Tibial nerve (tissue), 4 donors: ENCODE measurements at regions not wholly inside any gene's neighbourhood (a gene's known extent, or its start where the extent isn't known, plus 50 kb on each side); places are given as distances from the start of the nearest gene placed in this dataset.

ENCODE experiments used
- DNase-seq, 2 donors: peaks; one replicate each; pipeline ENCODE4 v3.0.0-alpha.2; 2019; ENCODE audit warnings: low spot score in 2 of 2
- H3K27ac ChIP-seq, 4 donors: fragments of 200-600 bp; sonication (generic) in 3 of 4; one replicate each; pipeline ENCODE4 v1.5.1; 2017 to 2019; ENCODE audit warnings: mild to moderate bottlenecking in 1 of 4
- H3K27me3 ChIP-seq, 2 donors: fragments of 200-600 bp; sonication (generic) in 1 of 2; one replicate each; pipeline versions ENCODE4 v1.5.1 to v1.6.0; 2017 to 2019
- H3K36me3 ChIP-seq, 3 donors: fragments of 200-600 bp; sonication (generic); one replicate each; pipeline ENCODE4 v1.5.1; 2018 to 2019
- H3K4me1 ChIP-seq, 4 donors: fragments of 200-600 bp; sonication (generic) in 3 of 4; one replicate each; pipeline ENCODE4 v1.5.1; 2017 to 2019
- H3K4me3 ChIP-seq, 4 donors: fragments of 200-600 bp; sonication (generic) in 3 of 4; one replicate each; pipeline ENCODE4 v1.5.1; 2017 to 2019; ENCODE audit warnings: mild to moderate bottlenecking in 1 of 4, moderate library complexity in 1 of 4
- H3K9me3 ChIP-seq, 4 donors: fragments of 200-600 bp; sonication (generic) in 3 of 4; one replicate each; pipeline ENCODE4 v1.5.1; 2017 to 2019
- EP300 ChIP-seq, 2 donors: sonication (generic); formaldehyde crosslinking; IDR thresholded peaks; one replicate each; pipeline ENCODE4 v1.6.1; 2017; ENCODE audit warnings: antibody characterized with exemption in 2 of 2, mild to moderate bottlenecking in 1 of 2
- POLR2A ChIP-seq, 2 donors: fragments of 450-650 bp; IDR thresholded peaks; one replicate each; pipeline ENCODE4 v1.6.1; 2017; ENCODE audit warnings: antibody characterized with exemption in 2 of 2, mild to moderate bottlenecking in 2 of 2, moderate library complexity in 2 of 2
- WGBS, 2 donors: methylation state at CpG; one replicate each; pipeline ENCODE4 v1.1.5; 2018; 5-methylcytosine and 5-hydroxymethylcytosine counted together
- TF ChIP-seq, protein P1 (sequence below), 5 experiments: fragments of 200-600 bp in 3 of 5; fragments of 450-650 bp in 2 of 5; sonication (generic) in 3 of 5; IDR thresholded peaks; one replicate each; pipeline ENCODE4 v1.5.1; 2016 to 2019; ENCODE audit warnings: antibody characterized with exemption in 5 of 5, mild to moderate bottlenecking in 3 of 5, moderate library complexity in 2 of 5

GRCh38 chr2:183811281-183811680, 687.0 kb downstream of the NUP35 start:
- Histone ChIP-seq H3K27me3 (no peaks in the 10 kb centered on the region), H3K4me3 (no peak overlapping the region), H3K27ac (no peak overlapping the region), H3K4me1 (no peaks in the 10 kb centered on the region), H3K9me3 (no peaks in the 10 kb centered on the region), H3K36me3 (no peaks in the 10 kb centered on the region)
- WGBS, 2 donors, result 91 to 95% methylated on average over 1 of the region's 1 CpG
- DNase-seq, result no peak
- no peak for TF ChIP-seq POLR2A (IDR thresholded peaks at IDR 0.05)
- TF ChIP-seq, protein P1, sequence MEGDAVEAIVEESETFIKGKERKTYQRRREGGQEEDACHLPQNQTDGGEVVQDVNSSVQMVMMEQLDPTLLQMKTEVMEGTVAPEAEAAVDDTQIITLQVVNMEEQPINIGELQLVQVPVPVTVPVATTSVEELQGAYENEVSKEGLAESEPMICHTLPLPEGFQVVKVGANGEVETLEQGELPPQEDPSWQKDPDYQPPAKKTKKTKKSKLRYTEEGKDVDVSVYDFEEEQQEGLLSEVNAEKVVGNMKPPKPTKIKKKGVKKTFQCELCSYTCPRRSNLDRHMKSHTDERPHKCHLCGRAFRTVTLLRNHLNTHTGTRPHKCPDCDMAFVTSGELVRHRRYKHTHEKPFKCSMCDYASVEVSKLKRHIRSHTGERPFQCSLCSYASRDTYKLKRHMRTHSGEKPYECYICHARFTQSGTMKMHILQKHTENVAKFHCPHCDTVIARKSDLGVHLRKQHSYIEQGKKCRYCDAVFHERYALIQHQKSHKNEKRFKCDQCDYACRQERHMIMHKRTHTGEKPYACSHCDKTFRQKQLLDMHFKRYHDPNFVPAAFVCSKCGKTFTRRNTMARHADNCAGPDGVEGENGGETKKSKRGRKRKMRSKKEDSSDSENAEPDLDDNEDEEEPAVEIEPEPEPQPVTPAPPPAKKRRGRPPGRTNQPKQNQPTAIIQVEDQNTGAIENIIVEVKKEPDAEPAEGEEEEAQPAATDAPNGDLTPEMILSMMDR (IDR thresholded peaks at IDR 0.05), result no peak
- TF ChIP-seq EP300 (IDR thresholded peaks at IDR 0.05), result no peak

DNA sequence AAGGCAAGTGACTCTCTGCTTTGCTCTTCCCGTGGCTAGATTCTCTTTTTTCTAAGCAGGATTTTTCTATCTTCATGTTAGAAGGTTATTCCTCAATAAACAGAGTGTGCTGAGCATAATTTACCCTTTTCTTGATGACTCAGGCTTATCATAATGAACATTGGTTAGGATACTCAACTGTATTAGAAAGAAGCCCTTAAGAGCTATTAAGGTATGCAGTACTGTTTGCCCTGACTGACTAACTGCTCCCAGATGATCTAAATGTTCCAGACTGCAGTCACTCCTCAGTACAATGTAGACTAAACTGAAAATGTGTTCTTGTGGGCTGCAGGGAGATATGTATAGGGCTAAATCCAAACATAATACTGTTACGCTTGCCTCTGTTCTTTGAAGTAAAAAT, 687.8 kb downstream of the NUP35 start:
- Histone ChIP-seq H3K36me3 (no peaks in the 10 kb centered on the region), H3K27me3 (no peaks in the 10 kb centered on the region), H3K27ac (no peak overlapping the region), H3K4me3 (no peak overlapping the region), H3K9me3 (no peaks in the 10 kb centered on the region), H3K4me1 (no peaks in the 10 kb centered on the region)
- TF ChIP-seq, protein P1 (IDR thresholded peaks at IDR 0.05), result no peak
- no peak for TF ChIP-seq EP300 (IDR thresholded peaks at IDR 0.05)
- TF ChIP-seq POLR2A (IDR thresholded peaks at IDR 0.05), result no peak
- no peak for DNase-seq
- WGBS, 2 donors, result 63 to 67% methylated on average over 2 of the region's 2 CpGs

GRCh38 chr2:183825710-183826109, 701.5 kb downstream of the NUP35 start:
- no peaks in the 10 kb centered on the region for H3K27me3 ChIP-seq
- TF ChIP-seq, protein P1 (IDR thresholded peaks at IDR 0.05), result no peak
- no peak for TF ChIP-seq EP300 (IDR thresholded peaks at IDR 0.05)
- no peak for TF ChIP-seq POLR2A (IDR thresholded peaks at IDR 0.05)
- H3K27ac ChIP-seq, result no peak overlapping the region
- DNase-seq, result no peak
- H3K9me3 ChIP-seq, result peaks cover 0 to 38% (median 9%) of the 10 kb centered on the region in 4 donors
- H3K4me3 ChIP-seq, result no peak overlapping the region
- H3K4me1 ChIP-seq, result no peaks in the 10 kb centered on the region
- WGBS, 2 donors, result 85 to 89% methylated on average over 3 of the region's 3 CpGs
- H3K36me3 ChIP-seq, result no peaks in the 10 kb centered on the region

DNA sequence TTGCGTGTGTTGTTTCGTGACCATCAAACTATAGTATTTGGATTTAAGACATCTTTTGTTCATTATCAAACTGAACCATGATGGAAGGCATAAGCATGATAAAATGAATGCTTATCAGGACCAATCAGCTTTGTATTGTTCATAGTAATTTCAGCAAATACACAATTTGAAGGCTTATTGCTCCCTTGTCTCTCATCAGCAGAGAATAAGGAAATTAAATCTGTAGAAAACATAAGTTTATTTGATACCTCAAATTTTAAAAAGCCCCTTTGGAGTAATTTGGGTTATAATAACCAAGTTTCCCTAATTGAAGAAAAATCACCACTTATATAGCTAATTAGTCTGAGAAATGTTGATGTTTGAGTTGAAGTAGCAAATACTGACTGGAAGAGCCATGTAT, 705.7 kb downstream of the NUP35 start:
- H3K36me3 ChIP-seq, result no peaks in the 10 kb centered on the region

DNA sequence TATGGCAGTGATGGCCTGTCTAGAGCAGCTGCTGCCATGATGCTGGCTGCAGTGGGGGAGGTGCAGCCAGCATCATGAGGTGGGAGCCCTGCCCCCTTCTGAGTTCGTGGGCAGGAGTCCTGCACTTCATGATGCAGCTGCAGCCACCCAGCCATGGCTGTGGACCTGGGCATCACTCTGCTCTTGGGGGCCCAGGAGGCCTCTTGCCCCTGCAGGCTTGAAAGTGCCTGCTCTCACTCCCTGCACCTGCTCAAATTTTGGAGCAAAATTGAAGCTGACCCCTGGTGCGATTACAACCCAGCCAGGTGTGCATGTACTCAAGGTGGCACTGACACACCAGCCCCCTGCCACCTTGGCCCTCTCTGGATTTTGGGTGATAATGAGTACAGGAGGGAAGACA, 712.9 kb downstream of the NUP35 start:
- TF ChIP-seq POLR2A (IDR thresholded peaks at IDR 0.05) (no peak), EP300 (IDR thresholded peaks at IDR 0.05) (no peak)
- TF ChIP-seq, protein P1 (IDR thresholded peaks at IDR 0.05), result no peak
- 70 to 80% methylated on average over 2 of the region's 2 CpGs for WGBS, 2 donors
- H3K4me3 ChIP-seq, result no peak overlapping the region
- peaks cover 0 to 6% (median 0%) of the 10 kb centered on the region in 4 donors for H3K9me3 ChIP-seq
- no peaks in the 10 kb centered on the region for H3K4me1 ChIP-seq
- no peaks in the 10 kb centered on the region for H3K36me3 ChIP-seq
- no peak for DNase-seq
- H3K27ac ChIP-seq, result no peak overlapping the region
- no peaks in the 10 kb centered on the region for H3K27me3 ChIP-seq

More for the DNA sequence above, 705.7 kb downstream of the NUP35 start:
- no peak overlapping the region for H3K27ac ChIP-seq
- H3K4me1 ChIP-seq, result no peaks in the 10 kb centered on the region
- no peak for DNase-seq
- WGBS, 2 donors, result 58 to 60% methylated on average over 2 of the region's 2 CpGs
- no peaks in the 10 kb centered on the region for H3K27me3 ChIP-seq
- TF ChIP-seq POLR2A (IDR thresholded peaks at IDR 0.05) (no peak), EP300 (IDR thresholded peaks at IDR 0.05) (no peak)
- TF ChIP-seq, protein P1 (IDR thresholded peaks at IDR 0.05), result no peak
- no peak overlapping the region for H3K4me3 ChIP-seq
- H3K9me3 ChIP-seq, result peaks cover 0 to 16% (median 5%) of the 10 kb centered on the region in 4 donors
